ENCODE measurements at regions not wholly inside any gene's neighbourhood (a gene's known extent, or its start where the extent isn't known, plus 50 kb on each side); places are given as distances from the start of the nearest gene placed in this dataset.

- TF ChIP-seq CTCF (IDR thresholded peaks at IDR 0.05) (no peak), POLR2A (IDR thresholded peaks at IDR 0.05) (no peak)
Observed at GRCh38 chr9:105171589-105171988, 72.9 kb upstream of the SLC44A1 start.
